Muscle of back (tissue), 3 donors: ENCODE measurements at regions not wholly inside any gene's neighbourhood (a gene's known extent, or its start where the extent isn't known, plus 50 kb on each side); places are given as distances from the start of the nearest gene placed in this dataset.
A peak's percentile ranks its signal among the peaks of the same experiment; 100 is the strongest.
"Not testable (repeated sequence)": the region's sequence is repeated elsewhere in the genome, so short reads cannot be mapped to it uniquely, and the experiment has no call there.

Experiments
- DNase-seq, 3 donors: peaks; one replicate each; pipeline versions ENCODE4 v3.0.0 to v3.0.0-alpha.2; 2013

DNA sequence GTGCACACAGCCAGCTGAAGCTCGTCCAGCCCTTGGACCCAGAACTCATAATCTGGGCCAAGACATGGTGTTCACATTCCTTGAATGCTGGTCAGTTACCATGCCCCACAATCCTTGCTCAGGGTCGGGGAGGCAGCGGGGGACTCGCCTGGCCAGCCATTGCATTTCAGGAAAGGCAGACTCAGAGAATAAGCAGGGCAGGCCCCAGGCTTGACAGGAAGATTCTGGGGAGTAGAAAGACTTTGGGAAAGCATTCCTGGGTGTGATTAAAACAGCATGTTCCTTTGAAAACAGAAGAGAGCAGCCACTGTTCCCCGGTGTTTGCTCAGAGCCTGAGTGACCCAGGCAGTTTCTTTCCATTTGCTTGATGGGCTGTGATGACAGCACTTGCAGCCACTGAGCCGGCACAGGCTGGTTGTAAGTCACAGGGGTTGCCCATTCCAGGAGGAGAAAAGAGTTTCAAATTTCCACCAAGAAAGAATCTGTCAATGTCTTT, 473.7 kb downstream of the TYW1 start:
- peak; percentile 33 to 63 (median 39) for DNase-seq

DNA sequence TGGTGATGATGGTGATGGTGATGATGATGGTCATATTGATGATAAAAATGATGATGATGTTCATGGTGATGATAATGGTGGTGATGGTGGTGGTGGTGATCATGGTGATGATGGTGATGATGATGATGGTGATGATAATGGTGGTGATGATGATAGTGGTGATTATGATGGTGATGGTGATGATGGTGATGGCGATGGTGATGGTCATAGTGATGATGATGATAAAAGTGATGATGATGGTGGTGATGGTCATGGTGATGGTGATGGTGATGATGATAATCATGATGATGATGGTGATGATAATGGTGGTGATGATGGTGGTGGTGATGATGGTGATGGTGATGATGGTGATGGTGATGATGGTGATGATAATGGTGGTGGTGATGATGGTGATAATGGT, 478.7 kb downstream of the TYW1 start:
- DNase-seq: no peak

DNA sequence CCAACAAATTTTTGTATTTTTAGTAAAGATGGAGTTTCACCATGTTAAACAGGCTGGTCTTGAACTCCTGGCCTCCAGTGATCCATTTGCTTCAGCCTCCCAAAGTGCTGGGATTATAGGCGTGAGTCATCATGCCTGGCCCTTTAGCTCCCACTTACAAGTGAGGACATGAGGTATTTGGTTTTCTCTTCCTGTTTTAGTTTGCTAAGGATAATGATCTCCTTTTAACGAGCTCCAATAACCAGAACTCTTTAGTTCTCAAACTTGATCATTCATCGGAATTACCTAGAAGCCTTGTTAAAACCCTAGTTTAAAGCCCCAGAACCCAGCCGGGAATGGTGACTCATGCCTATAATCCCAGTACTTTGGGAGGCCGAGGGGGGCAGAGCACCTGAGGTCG, 481.4 kb downstream of the TYW1 start:
- no peak for DNase-seq

DNA sequence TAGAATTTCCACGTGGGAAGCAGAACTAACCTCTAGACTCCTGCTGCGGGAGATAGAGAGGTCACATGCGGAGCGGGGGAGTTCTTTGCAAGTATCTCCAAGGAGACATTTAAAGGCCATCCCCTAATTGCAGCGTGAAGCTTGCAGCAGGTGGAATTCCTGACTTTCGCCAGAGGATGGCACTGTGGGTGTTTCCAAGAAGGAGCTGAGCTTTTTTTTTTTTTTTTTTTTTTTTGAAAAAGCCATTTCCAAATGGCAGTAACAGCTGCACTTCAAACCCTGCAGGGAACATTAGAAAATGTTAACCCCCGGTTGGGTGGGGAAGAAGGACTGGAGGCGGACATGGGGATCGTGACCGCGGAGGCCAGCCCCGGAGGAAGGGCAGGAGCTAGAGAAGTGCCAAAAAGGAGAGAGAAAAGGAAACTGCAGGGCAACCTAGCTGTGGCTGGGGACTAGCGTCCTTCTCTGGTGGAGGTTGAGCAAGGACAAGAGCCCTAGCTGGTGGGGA, 487.7 kb downstream of the TYW1 start:
- DNase-seq: peak; percentile 67 to 86 (median 79)

DNA sequence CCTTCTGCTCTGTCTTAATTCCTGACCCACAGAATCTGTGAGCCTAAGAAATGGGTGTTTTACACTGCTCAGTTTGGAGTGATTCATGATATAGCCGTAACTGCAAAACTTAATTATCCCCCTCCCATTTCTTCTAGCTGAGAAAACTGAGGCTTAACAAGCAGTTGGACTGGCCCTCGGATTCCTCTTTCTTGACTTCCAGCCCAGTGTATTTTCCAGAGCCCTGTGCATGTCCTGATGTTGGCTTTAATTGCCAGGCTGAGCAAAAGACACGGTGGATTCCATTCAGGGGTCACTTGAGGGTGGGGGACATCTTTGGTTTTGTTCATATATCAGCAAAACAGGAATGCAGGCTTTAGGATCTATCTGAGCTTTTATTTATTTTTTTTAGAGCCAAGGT, 489.8 kb downstream of the TYW1 start:
- peak in 2 of 3 donors; percentile 13 to 42 for DNase-seq

DNA sequence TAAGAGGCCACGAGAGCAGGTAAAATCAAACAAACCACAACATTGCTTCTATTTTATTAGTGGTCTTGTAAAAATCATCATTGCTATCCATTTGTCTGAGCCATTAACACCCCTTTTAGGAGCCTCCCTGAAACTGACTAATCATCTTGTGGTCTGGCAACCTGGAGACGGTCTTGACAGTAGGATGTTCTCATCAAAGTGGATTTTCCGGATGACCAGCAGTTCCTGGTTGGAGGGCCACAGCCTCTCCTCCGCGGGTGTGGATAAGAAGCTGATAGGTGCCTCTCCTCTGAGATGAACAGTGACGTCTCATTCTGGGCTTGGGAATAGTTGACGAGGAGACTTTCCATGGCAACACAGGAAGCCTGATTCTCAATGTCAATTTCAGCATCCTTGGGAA, 490.7 kb downstream of the TYW1 start:
- DNase-seq: no peak

DNA sequence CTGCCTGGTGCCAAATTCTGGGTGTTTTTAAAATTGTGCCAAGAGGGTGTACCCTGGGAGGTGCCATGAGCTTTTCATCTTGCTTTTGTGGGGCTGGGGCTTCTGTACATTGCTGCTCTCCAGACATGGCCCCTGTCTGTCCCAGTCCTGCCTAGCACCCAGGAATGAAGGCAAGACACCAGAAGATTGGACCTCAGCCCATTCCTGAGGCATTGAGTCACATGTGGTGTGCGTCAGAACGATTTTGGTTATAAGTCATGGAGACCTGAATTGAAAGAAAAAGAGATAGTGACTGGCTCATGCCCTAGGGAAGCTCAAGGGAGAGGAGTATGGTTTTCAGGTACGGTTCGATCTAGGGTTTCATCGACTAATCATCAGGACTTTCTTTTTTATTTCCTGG, 493.2 kb downstream of the TYW1 start:
- no peak for DNase-seq

DNA sequence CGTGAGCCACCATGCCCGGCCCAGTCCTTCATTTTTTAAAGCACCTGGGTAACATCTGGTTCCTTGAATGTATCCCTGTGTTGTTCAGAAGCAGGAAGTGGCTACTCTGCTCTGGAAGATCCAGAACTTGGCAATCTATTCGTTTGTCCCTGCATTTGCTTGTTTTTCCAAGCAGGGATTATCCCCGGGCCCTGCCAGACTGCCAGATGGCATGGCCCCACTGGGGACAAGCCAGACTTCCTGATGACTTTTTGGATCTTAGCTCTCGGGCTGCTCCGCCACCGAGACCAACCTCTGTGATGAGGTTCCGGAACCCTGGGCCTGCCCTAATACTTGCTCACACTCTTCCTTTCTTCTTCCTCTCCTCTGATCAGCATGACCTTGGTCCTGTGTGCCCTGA, 496.7 kb downstream of the TYW1 start:
- peak; percentile 13 to 39 (median 22) for DNase-seq

DNA sequence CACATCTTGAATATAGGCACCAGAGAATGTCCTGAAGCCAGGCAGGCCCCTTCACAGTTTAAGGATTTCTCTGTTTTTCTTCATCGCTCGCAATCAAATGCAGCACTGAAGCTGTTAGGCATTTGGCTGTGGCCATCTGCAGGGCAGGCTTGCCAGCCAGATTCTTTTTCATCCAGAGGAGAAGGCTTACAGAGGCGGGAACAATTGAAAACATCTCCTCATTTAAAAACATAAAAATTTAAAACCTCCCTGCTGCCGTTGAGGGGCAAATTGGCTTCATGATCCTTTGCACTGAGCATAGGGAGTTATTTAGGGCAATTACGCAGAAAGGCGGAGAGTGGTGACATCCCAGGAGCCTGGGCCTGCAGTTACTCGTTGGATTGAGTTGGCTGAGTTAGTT, 500.0 kb downstream of the TYW1 start:
- peak in 2 of 3 donors; percentile 22 to 51 for DNase-seq

DNA sequence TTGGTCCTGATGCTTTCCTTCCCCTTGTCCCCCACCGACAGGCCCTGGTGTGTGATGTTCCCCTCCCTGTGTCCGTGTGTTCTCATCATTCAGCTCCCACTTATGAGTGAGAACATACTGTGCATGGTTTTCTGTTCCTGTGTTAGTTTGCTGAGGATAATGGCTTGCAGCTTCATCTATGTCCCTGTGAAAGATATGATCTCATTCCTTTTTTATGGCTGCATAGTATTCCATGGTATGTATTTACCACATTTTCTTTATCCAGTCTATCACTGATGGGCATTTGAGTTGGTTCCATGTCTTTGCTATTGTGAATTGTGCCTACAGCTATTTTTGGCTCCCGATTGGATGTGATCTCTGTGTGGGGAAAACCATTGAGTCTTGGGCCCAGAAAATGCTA, 501.3 kb downstream of the TYW1 start:
- not testable (repeated sequence) for DNase-seq

DNA sequence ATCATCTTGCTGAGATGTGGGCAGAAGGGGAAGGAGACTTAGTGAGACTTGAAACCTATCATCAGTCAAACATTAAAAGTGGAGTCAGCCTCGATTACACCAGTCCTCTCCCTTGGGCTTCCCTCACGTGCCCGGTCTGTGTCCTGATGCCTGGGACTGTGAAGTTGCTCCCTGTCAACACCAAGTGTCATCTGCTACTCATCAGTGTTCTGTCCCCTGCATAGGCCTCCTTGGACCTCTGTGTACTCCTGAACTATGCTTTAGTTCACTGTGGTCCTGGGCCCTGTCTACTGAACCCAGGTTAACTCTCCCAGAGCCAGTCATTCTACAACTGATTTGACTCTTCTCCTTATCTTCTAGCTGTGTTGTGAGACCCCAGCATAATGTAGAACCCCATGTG, 506.3 kb downstream of the TYW1 start:
- DNase-seq: no peak

DNA sequence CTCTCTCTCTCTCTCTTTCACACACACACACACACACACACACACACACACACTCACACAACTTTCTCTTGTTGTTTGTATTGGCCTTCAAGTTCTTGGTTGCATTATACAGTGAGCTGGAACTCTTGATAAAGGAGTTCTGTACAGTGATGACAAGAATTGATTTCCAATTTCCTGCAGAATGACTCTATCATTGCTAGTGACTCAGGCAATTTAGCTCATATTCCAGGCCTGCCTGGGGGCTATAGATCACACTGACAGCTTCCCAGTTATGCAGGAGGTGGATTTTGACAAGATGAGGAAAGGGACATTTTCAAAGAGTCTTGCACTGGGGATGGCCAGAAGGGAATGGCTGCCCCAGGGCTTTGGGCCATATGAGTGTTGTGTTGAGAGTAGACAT, 508.8 kb downstream of the TYW1 start:
- DNase-seq: peak in 1 of 3 donors; percentile 17

DNA sequence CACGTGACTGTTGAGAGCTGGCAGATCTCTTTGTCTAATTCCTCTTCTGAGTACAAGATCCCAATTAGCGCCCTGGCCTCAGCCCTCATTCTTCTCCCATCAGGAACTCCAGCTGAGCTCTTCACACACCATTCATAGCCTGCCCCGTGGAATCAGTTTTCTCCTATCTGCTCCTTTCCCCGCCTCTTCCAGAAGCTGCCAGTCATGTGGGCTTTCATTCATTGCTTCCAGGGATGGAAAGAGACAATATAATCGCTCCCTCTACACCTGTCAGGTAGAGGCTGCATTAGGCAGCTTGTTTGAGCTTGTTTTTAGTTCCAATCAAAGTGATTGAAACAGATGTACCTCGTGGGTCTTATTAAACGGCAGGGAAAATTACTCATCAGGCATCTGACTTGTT, 515.8 kb downstream of the TYW1 start:
- DNase-seq: no peak

DNA sequence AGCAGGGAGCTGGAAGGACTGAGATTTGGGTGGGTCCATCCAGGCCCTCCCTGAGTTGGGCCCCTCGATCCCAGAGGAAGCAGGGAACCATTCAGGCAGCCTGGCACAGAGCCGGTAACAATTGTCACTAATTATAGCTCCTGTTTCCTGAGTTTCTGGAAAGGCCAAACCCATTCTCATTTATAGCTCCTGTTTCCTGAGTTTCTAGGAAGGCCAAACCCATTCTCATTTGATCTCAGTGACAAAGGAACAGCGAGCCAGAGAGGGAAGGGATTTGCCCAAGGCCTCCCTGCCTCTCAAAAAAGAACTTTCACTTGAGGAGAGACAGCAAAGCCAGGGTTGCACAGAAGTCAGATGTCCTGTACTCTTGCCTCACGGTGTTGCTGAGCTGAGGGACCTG, 521.9 kb downstream of the TYW1 start:
- DNase-seq: peak in 2 of 3 donors; percentile 47 to 66

DNA sequence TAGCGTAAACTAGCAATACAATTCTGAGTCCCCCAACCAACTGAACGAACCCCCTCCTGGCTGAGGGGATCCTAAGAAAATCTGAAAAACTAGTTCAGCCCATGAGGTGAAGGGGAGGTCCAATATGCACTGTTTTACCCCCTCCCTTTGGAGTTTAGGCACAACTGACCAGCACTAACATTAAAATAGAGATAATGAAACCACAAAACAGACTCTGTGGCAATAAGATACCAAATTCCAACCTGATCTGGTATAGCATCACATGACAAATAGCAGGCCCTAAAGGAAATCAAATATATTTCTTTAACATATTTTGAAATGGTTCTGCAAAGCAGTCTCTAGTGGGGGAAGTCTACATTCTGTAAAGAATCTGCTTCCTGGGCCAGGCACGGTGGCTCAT, 522.5 kb downstream of the TYW1 start:
- DNase-seq: no peak

DNA sequence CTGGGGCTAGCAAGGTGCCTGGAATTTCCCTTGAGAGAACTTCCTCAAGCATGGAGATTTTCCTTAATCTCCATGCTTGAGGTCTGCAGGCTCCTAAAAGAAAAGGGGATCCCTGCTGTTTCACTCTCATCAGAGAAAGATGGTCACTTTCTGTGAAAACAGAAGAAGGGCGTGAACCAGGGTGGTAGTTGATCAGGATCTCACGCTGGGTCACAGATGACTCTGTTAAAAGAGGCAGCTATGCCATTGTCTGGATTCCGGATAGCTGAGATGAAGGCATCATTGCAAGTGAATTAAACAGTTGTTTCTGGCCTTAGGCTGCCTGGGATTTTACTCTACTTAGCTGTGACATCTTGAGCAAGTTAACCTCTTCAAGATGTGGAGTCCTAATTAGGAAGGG, 525.9 kb downstream of the TYW1 start:
- DNase-seq: no peak

DNA sequence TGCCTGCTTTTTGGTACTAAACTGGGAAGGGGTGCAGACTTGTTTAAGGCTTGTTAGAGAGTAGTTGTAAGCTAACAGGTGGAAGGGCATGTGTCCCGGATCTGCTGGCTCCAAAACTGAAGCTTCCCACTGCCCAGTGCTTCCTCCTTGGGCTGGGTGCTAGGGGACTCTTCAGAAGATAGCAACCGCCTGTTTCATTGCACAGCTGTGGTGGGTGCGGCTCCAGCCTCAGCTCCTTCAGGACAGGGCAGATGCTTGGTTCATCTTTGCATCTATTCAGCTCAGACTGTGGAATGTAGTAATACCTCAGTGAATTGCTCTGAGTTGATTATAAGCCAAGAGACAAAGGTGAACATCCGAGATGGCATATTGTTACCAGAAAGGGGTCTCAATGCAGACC, 527.1 kb downstream of the TYW1 start:
- DNase-seq: no peak

DNA sequence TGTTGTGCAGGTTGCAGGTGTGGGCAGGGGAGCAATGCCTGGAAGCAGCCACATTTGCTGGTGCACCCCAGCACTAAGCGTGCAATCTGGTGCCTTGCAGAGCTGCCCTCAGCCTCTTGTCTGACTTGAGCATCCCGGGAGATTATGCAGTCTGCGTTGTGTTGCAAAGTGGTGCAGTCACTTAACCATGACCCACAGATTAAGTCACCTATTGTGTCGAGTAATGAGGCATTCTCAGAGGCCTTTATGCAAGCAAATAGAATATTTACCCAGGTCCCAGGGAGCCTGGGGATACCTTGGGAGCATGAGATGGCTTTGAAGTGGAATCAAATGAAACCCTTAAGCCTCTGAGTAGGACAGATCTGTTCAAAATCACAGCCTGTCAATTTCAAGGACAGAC, 529.0 kb downstream of the TYW1 start:
- no peak for DNase-seq

DNA sequence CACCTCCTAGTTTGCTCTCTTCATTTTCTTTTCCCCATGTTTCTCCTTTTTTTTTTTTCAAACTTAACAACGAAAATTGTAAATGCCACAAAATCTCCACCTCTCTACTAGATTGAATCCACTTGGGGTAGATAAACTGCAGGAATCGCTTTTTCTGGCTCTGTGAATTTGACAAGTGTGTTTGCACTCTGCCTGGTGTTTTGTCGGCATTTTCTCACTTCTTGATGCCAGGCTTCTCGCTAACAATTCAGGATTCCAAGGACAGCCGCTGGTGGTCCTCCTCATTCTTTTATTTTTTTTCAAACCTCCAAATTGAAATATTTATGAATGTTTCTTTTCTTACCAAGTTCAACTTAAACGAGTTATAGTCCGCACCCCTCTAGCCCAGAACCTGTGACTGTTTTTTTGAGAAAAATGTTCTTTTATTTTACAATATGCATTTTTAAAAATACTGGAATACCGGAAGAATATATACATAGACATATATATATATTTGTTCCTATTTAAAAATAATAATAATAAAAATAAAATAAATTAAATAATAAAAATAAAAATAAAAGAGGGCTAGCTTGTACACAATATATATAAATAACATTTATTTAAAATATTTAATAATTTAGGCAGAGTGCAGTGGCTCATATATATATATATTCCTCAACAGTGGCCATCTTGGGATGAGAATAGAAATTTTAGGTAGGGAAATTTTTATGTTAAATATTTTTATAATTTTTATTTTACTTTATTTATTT, 538.8 kb downstream of the TYW1 start:
- DNase-seq: no peak

DNA sequence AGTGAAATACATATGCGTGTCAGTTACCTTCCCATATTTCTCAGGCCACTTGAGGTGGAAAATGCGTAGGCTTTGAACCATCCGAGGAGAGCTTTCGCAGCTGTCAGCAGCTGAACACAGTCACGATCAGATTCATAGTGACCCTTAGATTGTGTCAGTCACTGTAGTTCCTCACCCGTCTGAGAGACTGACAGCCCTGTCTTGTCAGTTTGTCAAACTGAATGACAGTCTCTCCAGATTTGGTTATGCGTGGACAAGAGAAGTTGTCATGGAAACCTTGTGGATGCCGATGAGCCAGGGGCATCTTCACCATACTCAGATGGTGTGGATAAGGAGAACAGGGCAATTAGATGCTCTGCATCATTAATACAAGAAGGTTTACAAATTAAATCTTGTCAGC, 546.3 kb downstream of the TYW1 start:
- no peak for DNase-seq

DNA sequence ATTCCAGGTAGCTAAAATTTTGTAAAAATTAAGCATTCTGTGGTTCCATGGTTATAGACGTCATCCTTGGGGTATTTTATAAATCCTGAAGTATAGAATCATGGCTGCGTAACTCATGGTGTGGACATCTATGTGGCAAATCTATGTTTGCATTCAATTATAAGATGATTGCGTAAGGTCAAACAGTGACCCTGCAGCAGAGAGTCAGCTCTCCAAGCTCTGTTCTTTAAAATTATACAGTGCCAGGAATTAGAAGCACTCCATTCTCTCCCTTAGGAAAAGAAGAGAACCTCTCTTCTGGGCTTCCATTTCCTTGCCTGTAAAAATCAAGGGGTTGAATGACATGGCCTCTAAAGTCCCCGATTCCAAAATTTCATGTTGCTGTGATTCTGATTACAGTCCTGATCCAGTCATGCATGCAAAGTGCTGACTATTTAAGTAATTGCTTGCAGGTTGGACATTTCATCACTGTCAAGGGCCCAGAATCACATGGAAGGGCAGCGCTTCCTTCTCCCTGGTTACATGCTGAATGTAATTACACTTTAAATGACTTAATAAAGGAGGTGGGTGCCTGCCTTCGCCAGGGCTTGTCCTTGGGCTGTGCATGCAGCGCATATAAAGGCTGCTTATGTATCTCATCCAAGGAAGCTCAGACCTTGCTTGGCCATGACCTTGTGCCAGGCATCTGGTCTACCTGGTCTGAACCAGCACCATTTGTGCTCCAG, 550.7 kb downstream of the TYW1 start:
- no peak for DNase-seq

DNA sequence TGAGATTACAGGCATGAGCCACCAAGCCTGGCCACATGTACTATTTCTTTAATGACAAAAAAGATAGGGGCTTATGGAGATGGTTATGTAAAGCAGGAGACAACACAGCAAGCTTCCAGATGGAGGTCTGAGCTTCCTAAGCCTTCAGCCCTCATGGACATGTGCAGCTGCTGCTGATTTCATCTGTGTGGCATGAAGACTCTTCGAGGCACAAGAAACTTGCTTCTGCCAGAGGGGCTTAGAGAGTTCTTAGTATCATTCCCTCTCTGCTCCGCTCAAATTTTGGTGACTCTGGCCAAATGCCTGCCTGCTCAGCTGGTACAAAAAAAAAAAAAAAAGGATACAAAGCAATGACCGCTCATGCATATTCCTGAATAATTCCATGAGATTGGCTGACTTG, 552.5 kb downstream of the TYW1 start:
- DNase-seq: peak; percentile 57 to 67 (median 67)

DNA sequence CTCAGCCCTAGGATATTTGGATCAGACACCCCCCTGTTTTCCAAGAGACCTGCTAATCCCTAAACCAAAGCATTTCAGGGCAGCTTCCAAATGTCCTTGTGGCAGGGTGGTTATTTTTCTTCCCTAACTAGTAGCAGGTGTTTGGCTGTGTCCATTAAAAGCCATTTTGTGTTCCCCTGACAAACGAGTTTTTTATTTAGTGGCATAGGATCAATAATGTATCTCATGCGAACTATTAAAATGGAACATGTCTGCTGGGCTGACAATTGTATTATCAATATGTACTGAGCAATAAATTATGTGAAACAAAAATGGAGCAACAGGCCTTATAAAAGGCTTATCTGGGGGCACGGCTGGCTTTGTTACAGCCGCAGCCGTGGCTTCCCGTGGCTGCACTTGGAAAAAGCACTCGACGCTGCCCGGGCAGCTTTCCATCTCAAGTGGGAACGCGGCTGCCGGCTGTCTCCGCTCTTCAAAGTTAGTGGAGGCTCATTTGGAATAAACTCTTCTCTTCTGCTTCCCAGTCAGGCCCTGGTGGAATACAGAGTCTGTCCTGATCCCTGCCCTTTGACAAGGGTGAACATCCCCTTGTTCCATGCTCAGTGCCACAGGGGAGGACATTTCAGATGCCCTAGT, 554.3 kb downstream of the TYW1 start:
- peak; percentile 68 to 82 (median 74) for DNase-seq
